A204.1 (cell line): ENCODE measurements at regions not wholly inside any gene's neighbourhood (a gene's known extent, or its start where the extent isn't known, plus 50 kb on each side); places are given as distances from the start of the nearest gene placed in this dataset.

Source experiments
- FAIRE-seq: peaks from 2 replicates; lab custom pipeline; 2012; peaks lifted over from hg19 to GRCh38; lab: Jason Lieb, UNC

GRCh38 chr2:5842326-5842725 lies 150.1 kb downstream of the SOX11 start:
- FAIRE-seq = no peak

- no peak for FAIRE-seq
These were observed 153.7 kb downstream of the SOX11 start for GRCh38 chr2:5845798-5846330.

GRCh38 chr2:5846881-5847280 lies 154.7 kb downstream of the SOX11 start:
- FAIRE-seq = no peak

DNA sequence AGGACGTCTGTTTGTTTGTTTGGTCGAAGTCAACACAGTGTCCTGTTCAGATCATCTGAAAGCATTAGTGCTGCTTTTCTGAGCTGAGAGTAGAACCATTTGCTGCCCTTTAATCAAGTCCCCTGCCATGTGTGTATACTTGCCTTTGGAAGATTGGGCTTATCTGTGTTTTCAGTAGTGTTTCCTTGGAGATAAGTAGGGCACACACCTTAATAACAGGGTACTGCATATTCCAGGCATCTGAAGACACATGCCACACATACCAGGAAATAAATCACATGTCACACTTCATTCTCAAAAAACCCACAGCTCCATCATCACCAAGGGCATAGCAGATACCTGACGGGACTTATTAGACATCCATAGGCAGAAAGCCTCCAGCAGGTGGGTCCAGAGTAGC lies 157.4 kb downstream of the SOX11 start:
- no peak for FAIRE-seq

- FAIRE-seq = no peak
These were observed 159.2 kb downstream of the SOX11 start for GRCh38 chr2:5851410-5851809.

GRCh38 chr2:5854797-5855196 lies 162.6 kb downstream of the SOX11 start:
- no peak for FAIRE-seq

DNA sequence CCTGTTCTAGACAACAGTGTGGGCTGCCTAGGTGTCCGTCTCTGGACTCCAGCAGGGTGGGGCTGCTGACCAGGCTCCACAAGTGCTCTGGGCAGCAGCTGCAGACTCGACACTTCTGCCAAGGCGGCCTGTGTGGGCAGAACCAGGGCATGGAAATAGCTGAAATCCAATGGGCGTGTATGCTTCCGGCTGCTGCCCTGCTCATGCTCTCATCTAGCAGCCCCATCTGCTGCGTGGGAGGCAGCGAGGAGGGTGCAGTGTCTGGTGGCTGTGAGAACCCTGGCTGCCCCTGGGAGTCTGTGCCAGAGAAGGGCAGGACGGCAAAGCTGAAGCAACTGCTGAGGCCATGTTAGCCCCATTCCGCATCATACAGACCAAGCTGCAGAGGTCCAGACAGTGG lies 174.9 kb downstream of the SOX11 start:
- no peak for FAIRE-seq

GRCh38 chr2:5868931-5869330 lies 176.7 kb downstream of the SOX11 start:
- no peak for FAIRE-seq

GRCh38 chr2:5869936-5870335 lies 177.8 kb downstream of the SOX11 start:
- no peak for FAIRE-seq

GRCh38 chr2:5877360-5877759 lies 185.2 kb downstream of the SOX11 start:
- FAIRE-seq = no peak

GRCh38 chr2:5885451-5886173 lies 193.4 kb downstream of the SOX11 start:
- no peak for FAIRE-seq

DNA sequence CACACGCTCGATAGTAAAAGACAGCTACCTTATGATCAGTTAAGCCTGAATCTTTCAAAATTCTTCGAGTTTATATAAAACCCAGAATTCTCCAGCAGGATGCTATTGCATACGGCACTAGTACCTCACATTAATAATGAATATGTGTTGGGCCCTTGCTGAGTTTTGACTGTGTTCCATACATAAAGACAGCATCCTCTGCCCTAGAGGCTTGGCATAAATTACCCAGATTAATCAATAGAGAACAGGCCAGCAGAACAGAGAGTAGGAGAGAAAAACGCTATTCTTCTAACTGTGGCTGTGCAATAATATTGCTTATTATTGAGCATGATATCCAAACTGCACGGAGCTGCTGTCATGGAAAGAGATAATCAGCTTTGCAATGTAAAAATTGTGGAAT lies 194.3 kb downstream of the SOX11 start:
- FAIRE-seq = no peak

DNA sequence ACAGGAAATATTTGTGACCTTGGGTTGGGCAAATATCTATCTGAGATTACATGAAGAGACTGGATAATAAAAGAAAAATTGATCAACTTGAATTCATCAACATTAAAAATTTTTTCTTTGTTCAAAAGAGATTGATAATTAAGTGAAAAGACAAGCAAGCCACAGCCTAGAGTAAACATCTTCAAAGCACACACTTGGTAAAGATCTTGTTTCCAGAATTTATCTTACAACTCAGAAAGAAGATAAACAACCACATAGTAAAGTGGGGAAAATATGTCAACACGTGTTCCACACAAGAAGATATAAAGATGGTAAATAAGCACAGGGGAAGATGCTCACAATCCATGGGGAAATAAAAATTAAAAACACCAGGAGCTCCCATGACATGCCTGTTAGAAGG lies 195.9 kb downstream of the SOX11 start:
- FAIRE-seq = no peak

DNA sequence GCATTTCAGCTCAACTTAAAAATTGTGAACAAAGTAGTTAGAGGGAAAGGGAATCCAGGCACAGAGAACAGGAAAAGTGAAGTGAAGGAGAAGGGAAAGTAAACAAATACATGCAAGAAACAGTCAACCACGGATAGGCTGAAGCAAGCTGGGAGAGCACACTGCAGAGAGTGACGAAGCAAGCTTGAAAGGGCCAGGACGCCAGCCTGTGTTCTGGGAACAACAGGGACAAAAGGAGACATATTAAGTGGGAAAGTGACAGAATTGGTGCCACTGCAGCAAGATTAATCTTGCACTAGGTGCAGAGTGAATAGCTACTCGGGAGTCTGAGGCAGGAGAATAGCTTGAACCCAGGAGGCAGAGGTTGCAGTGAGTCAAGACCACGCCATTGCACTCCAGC lies 197.3 kb downstream of the SOX11 start:
- FAIRE-seq = no peak

DNA sequence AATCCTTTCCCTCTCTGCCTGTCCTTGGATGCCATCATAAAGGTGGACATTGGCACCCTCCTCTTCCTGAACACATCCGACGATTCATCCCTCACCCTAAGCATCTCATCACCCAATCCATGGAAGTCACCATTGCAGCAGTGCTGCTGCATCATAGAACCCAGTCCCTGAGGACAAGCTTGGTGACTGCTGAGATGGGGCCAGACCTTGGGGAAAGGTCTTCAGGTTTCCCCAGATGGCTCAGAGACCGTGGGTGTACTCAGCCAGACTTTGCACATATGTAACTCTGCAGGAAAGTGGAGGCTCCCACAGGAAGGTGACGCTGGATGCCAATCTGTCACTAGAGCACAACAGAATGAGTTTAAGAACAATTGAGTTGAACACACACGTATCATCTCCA lies 202.2 kb downstream of the SOX11 start:
- no peak for FAIRE-seq

DNA sequence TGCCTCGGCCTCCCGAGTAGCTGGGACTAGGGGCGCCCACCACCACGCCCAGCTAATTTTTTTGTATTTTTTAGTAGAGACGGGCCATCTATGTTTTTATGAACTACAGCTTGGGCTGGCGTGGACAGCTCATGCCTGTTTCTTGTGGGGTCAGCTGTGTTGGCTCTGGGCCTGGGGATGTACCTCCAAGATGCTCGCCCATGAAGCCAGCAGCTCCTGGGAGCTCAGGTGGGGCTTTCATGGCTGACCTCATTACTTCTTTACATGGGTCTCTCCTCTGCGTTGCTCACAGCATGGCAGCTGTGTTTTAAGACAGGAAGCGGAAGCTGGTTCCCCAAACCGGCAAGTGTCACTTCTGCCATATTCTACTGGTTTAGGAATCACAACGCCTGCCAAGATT lies 203.1 kb downstream of the SOX11 start:
- FAIRE-seq = no peak

GRCh38 chr2:5897249-5897648 lies 205.1 kb downstream of the SOX11 start:
- no peak for FAIRE-seq

DNA sequence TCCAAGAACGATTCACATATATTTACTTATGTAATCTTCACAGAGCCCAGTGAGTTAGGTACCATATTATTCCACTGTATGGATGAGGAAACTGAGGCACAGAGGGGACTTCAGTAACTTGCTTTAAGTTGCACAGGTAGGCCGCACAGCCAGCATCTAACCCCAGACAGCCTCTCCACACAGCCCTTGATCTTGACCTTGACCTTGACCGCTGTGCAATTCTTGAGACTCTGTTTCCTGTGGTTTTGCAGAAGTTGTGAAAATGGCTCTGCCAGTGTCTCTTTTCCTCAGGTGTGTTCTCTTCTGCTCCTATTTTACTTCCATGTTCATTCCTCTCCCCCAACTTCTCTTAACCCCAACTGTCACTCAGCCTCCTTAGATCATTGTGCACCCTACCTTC lies 206.5 kb downstream of the SOX11 start:
- no peak for FAIRE-seq

DNA sequence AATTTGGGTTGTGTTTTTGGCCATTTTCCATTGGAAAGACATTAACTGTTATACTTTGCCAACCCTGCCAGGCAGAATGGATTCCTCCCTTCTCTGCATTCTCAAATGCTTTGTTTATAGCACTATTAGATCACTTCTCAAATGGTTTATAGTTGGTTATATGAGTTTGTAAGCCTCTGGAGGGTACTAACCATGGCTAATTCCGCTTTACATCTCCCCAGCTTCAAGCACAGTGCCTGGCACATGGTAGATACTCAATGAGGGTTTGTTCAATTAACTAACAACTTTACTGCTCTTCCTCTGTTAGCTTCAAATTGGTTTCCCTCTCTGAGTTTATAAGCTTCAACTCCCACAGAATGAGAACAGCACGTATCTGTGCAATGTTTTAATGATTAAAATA lies 213.5 kb downstream of the SOX11 start:
- FAIRE-seq = no peak

DNA sequence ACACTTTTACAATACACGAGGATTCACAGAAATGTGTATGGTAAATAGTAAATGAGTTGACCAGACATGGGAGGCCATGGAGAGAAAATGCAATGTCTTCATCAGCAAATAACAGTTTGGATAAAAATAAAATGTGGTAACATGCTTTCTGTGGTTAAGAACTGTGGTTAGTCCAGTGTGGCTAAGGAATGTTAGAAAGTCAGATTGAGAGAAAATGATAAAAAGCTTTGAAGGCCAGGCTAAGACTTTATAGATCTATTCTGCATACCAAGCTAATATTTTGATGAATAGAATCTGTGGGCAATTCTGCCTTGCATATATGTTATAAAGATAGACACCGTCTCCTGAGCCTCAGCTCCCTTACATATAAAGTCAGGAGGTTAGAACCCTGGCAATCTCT lies 215.9 kb downstream of the SOX11 start:
- no peak for FAIRE-seq

DNA sequence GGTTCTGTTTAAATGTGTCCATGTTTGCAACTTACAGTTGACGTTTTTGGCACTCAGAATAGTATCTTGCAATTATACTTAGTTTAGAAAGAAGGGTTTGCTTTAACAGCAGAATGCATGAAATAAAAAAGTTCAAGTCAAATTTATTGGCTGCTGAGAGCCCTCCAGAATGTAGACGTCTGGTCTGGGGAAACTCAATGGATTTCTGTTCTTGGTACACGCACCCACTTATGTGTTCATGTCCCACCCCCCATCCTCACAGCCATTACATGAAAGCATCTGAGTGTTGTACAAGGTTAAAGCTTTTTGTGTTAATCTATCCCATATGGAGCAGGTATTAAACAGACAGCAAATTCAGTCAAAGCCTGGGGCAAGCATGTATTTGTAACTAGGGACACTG lies 219.5 kb downstream of the SOX11 start:
- FAIRE-seq = no peak

DNA sequence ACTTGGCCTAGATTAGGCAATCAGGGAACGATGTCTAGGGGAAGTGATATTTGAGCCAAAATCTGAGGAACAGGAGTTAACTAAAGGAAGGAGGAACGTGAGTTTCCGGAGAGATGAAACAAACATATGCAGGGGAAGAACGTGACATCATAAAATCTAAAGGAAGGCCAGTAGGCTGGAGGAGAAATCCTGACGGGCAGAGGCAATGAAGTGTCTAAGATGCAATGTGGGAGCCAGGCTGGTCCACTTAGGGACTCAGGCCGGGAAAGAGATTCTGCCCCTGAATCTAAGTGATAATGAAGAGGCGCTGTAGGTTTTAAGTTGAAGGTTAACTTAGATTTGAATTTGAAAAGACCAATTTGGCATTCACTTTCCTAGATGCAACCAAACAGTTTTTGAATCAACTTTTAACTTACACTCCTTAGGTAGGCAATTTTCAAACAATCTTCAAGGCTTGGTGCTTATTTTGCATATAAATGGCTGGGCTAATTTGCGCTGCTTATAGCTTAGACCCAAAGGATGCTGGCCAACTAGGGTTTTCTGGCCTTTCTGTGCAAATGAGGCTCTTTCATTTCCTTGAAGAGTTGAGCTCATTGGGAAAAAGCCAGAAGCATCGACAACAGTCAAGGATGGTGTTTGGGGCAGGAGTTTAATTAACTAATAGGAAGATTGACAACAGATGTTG lies 221.7 kb downstream of the SOX11 start:
- no peak for FAIRE-seq

DNA sequence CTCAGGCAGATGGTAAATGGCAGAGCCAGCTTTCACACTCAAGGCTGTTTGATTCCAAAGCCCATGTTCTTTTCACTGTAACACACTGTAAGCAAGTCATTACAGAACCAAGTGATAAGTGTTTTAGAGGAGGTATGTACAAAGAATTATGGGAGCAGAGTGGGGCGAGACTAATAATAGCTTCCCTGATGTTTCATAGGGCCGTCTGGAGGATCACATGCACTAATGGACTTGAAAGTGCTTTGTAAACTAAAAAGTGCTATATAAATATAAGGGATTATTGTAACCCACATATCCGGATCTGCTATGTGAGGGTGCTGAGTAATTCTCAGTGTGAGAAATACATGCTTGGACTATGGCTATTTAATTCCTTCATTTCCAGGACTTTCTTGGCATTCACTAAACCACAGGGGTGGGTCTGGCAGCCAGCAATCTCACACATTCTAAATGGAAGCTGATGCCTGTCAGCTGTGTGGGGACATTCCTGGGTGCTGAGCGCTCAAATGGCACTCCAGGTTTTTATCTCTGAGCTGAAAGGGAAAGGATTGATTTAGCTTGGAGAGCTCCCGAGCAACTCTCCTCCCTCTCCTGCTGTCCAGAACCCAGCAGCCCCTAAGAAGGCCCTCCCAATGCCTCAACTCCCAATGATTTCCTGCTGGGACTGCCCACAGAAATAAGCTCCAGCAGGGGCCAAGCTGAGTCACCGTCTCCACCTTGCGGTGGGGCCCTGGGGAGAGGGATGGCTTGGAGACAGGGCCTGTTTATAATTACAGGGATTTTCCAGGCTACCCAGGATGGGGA lies 222.8 kb downstream of the SOX11 start:
- FAIRE-seq = no peak
